ENCODE measurements at regions not wholly inside any gene's neighbourhood (a gene's known extent, or its start where the extent isn't known, plus 50 kb on each side); places are given as distances from the start of the nearest gene placed in this dataset.

DNA sequence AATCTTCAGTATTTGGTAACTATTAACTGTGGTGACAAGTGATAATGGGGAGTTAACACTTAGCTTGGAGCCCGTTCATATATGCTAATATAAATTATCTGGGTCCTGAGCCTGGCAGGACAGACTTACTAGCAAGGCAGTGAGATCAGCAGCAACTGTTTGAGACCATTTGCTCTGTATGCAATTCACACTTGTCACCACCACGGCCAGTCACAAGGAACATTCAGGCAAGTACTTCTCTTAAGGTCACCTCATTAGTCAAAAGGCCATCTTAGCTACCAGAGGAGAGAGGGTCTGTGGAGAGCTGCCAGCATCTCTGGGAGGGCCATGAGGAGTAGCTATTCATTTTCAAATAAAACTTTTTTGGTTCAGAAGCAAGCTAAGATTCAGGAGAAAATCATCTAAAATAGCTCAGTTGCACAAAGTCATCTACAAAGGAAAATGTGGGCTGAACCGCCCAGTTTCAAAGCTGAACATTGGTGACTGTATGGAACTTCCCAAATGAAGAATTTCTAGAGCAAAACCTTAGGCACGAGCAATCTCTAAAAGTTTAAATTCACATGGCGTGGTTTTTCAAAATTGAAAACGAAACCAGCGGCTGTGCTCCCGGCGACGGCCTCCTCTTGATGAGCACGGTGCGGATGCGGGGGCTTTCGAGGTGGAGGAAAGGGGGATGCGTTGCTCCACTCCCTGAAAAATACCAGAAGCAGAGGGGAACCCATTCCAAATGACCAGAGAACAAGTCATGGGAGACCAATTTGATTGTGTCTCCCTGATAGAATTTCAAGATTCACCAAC is 233.5 kb upstream of the MGMT start:
- DNase-seq (ENCODE audit: low spot score), result no peak

DNA sequence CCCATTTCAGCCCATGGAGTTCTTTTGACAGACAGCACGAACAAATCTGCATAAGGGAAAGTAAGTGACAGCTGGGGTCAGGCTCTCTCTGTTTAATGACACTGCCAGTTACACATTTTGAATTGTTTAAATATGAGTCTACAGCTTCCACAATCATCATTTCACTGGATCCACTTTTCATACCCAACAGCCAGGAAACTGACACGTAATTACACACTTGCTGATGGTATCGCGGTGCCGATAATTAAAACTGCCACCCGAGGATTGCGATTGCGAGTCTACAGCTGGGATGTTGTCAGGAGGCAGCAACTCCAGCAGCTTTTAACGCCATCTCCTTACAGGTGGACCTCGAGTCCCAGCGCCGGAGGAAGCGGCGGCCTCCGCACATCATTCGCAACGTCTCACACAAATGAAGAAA is 230.8 kb upstream of the MGMT start:
- DNase-seq (ENCODE audit: low spot score), result no peak

DNA sequence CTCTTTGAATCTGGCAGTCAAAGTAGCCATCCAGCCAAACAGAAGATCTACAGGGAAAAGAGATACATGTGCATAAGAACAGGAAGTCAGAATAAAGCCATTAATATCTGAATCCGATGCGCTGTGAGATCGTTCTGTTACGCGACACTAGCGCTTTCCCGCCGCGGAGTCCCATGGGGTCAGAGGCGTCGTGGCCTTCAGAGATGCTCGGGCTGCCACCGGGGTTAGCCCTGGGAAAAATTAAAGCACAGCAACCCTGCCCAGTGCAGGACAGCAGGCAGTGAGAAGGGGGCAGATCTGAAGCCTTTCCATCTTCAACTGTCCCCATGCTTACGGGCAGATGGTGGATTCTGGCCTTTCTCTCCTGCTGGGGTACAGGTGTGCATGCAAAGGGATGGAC is 225.6 kb upstream of the MGMT start:
- no peak for DNase-seq (ENCODE audit: low spot score)

DNA sequence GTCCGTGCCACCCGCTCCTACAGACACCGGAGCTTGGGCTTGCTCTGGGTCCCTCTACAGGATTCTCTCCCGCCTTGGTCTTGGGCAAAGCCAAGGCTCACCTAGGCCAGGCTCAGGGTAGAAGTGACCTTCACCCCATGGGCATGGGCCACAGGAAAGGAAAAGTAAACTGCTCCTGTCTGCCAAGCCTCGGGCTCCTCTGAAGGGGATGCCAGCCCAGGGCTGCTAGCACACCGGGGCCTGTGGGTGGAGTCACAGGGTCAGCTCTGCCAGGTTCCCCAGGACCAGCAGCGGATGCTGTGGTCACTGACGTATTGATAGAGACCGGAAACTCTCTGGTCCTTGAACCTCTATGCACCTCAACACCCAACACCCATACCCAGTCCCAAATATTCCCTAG is 222.7 kb upstream of the MGMT start:
- no peak for DNase-seq (ENCODE audit: low spot score)

DNA sequence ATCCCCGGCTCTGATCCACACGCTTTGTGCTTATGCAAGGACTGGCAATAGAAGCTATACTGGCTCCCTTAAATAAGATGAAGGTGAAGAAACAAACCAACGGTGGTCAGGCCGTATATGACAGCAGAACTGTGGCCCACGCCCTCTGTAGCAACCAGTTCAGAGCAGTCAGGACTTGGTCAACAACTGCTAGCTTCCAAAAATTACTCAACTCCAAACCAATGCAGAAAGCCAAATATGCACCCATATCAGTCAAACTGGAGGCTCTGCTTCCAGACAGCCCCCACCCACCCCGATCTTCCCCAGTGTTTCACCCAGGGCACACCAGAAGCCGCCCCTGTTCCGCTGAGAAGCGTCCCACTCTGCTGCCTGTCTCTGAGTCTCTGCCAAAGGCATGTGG is 222.3 kb upstream of the MGMT start:
- DNase-seq (ENCODE audit: low spot score), result no peak

DNA sequence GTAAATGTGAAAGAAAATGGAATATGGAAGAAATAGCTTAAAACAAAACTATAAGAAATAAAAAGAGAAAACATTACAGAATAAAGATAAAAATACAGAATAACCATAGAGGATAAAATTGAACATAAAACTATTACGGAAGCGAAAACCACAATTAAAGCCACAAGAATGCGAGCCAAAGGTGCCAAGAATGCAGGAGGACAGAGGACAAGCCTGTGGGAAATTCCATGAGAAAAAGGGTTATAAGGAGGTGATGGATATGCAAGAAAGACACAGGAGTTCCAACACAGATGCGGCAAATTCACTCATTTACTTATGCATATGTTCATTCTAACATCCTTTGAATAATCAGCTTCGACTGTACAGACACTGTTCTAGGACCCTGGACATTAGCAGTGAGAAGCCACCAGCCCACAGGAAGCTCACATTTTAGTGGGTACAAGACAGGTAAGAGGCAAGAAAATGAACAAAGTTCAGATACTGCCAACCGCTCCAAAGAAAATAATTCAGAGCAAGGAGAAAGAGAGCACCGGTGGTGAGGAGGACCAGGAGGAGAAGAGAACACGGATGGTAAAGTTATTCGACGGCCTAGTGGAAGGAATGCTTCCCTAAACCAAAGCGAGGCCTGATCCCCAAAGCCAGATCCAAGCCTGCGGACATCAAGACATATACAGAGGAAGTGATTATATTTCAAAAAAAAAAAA is 213.7 kb upstream of the MGMT start:
- no peak for DNase-seq (ENCODE audit: low spot score)

DNA sequence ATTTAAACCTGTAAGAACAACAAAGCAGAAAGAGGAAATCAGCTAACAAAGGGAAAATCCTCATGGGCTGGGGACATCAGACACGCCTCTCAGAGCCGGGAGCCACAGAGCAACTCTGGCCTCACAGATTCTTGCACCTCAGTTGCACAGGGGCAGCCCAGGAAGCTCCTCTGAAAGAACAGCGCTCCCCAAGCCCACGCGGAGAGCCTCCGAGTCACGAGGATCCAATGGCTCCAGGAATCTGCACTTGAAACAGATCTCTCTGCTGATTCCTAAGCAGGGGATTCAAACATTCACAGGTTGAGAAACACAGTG is 213.2 kb upstream of the MGMT start:
- no peak for DNase-seq (ENCODE audit: low spot score)

DNA sequence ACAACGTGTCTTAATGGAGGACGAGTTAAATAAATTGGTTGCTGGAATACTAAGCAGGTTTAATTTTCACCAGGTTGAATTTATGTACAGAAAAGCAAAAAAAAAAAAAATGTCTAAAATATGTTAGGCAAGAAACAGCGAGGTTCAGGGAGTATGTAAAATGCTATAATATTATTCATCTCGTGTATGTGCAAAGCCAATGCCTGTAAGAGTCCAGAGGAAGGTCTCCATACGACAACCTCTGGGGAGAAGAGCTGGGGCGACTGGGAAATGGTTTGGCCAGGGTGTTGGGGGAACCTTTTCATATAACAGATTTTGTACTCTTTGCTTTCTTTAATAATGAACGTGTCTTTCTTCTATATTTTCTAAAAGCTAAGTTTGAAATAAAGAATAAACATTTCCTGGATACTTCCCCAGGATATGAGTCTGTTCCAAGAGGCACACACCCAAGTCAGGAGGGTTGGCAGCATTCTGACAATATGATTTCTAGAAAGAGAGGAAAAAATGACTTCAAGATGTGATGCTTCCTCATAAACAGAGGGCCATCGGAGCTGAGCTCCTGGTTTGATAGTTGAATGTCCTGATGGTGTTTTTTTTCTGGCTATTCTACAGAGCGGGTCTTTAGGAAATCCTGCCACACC is 208.6 kb upstream of the MGMT start:
- no peak for DNase-seq (ENCODE audit: low spot score)

DNA sequence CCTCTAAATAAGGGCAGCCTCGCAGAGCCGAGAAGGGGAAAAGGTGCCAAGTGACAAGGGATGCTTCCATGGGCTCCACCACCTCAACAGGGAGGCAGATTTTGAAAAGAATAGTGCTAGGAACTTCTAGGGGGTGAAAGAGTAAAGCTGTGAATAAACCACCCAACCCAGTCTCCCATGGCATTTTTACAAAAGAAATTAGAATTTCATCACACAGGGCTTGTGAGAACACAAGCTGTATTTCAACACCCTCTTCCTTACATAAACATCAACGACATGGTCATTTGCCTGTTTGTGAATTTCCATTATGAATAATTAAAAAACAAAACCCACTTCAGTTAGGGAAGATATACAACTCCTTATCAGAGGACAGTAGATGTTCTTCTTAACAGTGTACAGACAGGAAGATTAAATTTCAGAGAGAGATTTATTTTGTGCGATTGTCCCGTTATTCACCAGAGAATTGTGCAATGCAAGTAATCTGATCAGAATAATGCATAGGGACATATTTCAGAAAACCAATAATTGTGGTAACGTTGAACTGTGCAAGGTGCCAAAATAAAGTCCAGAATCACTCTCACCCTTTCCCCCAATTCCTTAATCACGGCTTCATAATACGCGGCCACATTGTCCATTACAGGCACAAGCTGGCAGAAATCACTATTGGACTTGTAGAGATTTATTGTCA is 207.8 kb upstream of the MGMT start:
- no peak for DNase-seq (ENCODE audit: low spot score)

DNA sequence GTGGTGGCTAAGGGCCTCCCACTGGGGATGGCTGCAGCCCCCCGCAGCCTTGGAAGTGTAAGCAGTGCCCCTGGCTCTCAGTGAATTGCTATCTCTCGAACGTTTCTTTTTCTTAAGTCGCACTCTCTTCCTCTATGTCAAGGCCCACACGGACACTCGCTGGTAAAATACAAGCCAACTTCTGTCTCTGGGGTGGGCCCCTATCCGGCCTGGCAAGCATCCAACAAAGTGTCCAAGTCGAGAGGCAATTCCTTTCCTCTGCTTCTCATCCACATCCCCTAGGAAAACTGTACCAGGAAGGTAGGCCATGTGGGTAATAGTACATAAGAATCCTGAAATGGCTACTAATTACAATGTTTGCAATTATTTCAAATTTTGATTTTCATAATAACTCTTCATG is 194.9 kb upstream of the MGMT start:
- DNase-seq (ENCODE audit: low spot score), result no peak

DNA sequence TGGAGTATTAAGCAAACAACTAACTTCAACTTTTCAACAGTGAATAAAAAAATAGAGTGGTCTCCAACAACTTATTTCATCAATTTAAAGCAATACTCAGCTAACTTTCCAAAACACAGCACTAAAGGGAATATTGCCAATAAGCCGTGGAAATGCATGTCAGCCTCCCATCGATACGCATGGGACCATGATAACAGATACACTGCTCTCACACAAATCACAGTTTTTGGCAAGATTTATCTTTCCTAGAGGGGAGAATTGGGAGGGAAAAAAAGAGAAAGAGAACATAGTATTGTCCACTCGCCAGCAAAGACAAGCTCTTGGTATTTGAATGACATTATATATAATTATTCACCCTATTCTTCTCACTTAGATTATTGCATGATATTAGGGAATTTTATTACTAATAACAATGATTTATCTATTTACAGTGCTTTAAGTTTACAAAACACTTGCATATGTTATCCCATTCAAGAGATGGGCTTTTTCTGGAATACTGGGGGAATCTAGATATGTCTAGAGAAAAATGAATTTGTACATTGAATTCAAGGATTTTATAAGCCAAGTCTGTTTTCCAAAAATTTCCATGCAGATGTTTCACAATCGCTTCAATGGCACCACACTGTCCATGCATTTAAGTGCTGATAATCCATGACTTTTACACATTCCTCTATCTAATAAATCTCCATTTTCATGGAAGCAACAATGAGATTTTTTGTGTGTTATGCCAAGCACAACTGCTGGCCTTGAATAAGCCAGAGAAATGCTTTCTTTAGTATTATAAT is 194.0 kb upstream of the MGMT start:
- DNase-seq (ENCODE audit: low spot score), result no peak

DNA sequence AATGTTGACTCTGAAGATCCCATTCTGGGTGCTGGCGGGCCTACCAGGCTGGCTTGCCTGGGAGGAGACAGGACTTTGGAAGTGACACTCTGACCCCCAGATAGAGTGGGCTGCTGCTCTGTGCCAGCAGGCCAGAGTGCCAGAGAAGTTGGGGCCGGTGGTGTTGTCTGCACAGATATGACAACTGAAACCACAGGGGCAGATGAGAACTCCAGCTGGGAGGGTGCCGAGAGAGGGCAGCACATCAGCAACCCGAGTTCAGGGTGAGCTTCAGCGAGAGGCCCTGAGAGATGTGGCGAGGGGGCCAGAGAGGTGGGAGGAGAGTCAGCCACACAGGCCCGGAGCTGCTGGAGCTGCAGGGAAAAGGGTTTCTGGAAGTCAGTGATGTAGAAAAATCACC is 193.2 kb upstream of the MGMT start:
- no peak for DNase-seq (ENCODE audit: low spot score)

DNA sequence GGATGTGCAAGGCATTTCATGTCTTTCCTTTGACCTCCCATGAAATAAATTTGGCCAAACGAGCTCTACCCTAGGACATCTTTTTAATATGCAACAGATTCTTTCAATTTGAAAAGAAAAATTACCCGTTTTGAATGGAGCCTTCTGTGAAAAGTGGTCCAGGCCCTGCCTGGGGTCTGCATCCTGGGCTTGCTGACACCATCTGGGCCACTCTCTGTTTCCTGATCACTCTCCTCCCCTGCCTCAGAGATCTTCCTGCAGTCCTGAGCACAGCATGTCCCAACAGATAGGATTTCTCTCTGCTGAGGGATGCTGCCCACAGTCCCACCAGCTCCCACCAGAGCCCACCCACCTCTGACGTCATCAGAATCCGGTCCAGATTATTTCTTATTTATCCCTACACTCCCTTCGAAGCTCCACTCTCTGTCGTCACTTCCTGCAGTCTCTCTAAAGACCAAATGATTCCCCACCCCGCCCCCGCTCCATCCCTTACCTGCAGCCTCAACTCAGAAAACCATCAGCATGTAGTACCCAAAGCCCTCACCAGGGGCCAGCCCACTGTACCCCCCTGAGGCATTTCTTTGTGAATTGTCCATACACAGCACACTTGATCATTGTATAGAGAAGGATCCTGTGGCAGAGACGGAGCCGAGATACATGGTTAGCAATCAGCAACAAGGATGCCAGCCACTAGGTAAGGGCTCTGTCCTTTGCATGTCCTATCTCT is 192.1 kb upstream of the MGMT start:
- DNase-seq (ENCODE audit: low spot score), result no peak

DNA sequence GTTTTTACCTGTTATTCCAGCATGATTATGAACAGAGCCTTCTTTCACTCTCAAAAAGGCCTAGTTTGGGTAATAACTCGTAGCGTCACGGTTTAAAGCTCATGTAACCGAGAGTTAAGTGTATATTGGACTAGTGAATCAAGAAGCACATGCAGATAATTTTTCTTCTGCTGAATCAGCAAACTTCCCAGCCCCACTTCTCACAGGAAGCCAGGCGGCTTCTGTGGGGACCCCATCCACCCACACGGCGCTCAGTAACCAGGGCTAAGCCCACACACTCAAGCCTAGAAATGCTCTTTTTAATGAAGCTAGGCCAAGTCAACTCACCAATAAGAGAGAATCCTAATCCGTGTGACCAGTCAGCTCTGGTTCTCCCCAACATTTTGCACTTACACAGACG is 191.2 kb upstream of the MGMT start:
- DNase-seq (ENCODE audit: low spot score), result no peak

DNA sequence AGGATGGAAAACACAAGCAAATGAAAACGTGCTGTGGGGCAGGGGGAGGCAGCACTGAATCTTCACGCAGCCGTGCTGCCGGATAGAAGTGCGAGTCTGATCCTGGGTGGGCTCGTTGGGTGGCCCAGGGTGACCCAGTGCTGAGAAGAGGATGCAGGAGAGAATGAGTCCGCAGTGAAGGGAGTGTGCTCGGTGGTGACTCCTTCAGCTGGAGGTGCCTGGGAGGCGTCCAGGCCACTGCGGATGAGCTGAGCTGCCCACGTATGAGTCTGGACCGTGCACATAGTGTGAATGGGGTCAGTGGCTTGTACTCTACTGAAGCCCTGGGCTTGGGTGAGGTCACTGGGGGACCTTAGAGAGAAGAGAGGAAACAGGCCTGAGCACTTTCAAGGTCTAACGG is 190.0 kb upstream of the MGMT start:
- DNase-seq (ENCODE audit: low spot score), result no peak

DNA sequence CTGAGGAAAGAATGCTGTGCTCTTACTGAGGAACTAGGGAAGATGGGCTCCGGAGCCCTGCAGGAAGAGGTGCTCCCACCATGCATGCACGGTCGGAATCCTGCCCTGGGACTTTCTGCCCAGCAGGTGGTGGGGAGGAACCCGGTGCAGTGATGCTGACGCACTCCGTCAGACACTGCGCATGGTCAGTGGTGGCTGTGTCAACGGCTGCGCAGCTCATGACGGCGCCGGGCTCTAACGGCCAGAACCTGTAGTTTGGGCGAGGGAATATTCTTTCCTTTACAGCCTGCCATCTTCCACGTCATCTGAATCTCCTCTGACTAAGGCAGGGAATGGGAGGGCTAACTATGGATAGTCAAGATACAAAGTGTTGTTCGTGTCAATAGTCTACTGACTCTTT is 189.2 kb upstream of the MGMT start:
- DNase-seq (ENCODE audit: low spot score), result no peak

DNA sequence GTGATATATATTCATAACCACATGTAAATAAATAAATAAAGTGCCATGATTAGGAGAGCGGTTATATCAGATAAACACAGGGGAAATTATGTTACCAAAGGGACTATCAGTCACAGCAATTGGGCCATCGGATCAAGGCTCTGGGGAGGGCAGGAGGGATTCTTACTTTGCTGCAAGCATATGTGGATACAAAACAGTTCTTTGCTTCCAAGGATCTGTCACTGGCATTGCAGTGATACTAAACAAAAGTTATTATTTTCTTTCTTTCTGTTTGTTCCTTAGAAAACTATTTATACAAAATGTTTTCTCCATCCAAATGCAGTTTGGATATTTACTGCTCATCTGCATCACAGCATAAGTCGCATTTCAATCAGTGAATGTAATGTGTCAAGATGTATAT is 188.4 kb upstream of the MGMT start:
- no peak for DNase-seq (ENCODE audit: low spot score)

DNA sequence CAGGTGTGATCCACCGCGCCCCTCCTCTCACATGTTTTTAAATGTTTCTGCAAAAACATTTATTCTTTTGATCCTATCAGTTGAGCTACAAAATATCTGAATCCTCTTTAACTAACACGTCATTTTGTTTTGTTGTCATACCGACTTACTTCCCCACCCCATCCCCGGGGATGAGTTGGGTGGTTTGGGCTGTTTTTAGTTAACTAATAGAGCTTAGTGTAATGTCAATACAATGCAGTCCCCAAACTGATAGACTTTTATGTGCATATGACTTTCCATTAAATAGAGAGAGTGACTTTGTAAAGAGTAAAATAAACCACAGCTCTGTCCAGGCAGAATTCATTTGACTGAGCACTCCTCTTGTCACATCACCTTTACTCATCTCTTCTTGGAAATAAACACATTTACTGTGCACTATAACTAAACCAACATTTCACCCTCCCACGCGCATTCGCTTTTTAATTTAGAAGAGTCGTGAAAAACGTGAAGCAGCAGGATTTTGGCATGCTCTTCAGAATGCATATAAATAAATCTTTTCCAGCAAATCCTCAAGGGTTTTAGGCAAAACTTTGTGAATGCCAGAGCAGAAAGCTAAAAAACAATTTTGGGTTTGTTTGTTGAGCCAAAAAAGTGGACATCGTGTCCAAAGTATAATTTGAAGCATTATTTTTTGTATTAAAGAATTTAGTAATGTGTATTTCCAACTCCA is 187.4 kb upstream of the MGMT start:
- DNase-seq (ENCODE audit: low spot score), result no peak

DNA sequence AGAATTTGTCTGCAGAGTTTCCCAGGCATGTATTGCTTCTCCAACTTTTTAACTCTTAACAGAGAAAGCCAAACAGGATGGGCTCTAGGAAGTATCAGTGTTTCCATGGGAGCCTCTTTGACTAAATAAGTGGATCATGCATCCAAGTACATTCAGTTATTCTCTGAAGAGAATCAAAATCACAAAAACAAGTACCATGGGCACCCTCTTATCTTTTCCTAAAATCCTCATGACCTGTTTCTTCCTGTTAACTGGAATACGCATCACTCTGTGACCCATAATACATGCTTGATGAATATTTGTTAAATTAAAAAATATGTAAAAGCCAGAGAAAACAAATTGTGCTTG is 186.9 kb upstream of the MGMT start:
- no peak for DNase-seq (ENCODE audit: low spot score)

DNA sequence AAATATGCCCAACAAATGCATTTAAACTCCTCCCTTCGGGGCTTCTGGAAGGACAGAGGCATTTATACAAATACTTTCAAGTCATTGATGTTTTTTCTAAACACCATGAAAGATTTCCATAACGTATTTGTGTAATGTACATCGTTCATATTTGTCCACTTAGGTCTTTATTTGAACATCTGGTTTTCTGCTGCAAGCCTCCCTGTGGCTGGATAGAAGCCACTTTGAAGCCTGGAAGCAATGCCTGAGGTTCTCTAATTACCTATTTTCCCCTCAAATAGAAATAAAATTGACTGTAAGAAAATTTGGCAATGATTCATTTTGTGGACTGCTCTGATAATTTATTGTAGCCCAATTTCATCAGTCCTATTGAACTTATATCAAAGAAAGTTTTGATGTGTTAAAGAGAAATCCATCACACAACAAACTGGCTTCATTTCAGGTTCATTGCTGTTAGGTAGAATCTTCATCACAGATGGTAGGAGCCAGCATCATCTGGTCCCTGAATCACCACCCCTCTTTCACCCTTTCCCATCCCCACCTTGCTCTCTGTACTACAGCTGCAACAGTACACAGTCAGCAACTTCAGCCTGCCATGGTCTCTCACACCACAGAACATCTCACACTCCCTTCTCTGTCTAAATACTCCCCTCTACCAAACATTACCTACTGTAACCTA is 186.0 kb upstream of the MGMT start:
- no peak for DNase-seq (ENCODE audit: low spot score)

Data from globus pallidus (tissue), 1 donor.